ENCODE measurements at regions not wholly inside any gene's neighbourhood (a gene's known extent, or its start where the extent isn't known, plus 50 kb on each side); places are given as distances from the start of the nearest gene placed in this dataset.

DNA sequence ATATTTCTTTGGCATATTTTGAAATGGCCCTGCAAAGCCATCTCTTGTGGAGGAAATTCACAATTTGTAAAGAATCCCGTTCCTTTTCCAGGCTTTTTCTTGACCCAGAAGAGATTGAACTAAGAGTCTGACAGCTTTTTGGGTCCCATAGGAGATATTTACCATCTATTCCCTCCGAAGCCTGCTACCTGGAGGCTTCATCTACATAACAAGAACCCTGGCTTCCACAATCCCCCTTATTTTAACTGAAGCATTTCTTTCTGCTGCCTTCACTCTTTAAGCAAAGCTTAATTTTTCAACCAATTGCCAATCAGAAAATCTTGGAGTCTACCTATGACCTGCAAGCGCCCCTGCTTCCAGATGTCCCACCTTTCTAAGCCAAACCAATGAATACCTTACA is 248.1 kb upstream of the GADL1 start:
- ChIA-PET CTCF (no interaction called here), POLR2A (no interaction called here), RAD21 (ENCODE audit: low non-redundant PET in 1 of 2, low total read pairs in 2 of 2, uncharacterized antibody in 2 of 2, unreplicated experiment in 2 of 2) (interaction anchor here in 1 of 2 experiments (0.7 kb wide), 1 partner anchor 1012 kb away, joined by 3 read pairs; no protein-coding TSS in a partner anchor)
- Histone ChIP-seq H3K9ac (ENCODE audit: low read length) (no peak overlapping the region), H3K27me3 (ENCODE audit: insufficient read depth, low read length) (no peaks in the 10 kb centered on the region), H4K20me1 (ENCODE audit: insufficient read depth) (no peaks in the 10 kb centered on the region), H3K4me1 (ENCODE audit: control insufficient read depth in 1 of 2, insufficient read depth in 2 of 2, low read length in 2 of 2) (no peaks in the 10 kb centered on the region; a peak in 1 of 4 replicates), H3K79me2 (ENCODE audit: insufficient read depth, low read length) (no peaks in the 10 kb centered on the region), H3K9me2 (ENCODE audit: insufficient read depth) (no peaks in the 10 kb centered on the region), H2AFZ (ENCODE audit: low read depth, low read length, poor library complexity, severe bottlenecking) (no peak overlapping the region), H3K27ac (ENCODE audit: low read depth, low read length) (no peak overlapping the region), H3K4me2 (ENCODE audit: low read length) (no peak overlapping the region), H3K36me3 (ENCODE audit: control insufficient read depth in 1 of 2, insufficient read depth in 2 of 2, low read length in 2 of 2) (no peaks in the 10 kb centered on the region), H3K4me3 (replicated peaks in 1 of 2; ENCODE audit: low read depth in 1 of 2, low read length in 2 of 2) (no peak overlapping the region), H3K9me3 (ENCODE audit: control insufficient read depth in 1 of 2, insufficient read depth in 1 of 2, low read depth in 1 of 2, low read length in 2 of 2) (peaks cover 0 to 2% of the 10 kb centered on the region in 2 experiments; a peak in 1 of 4 replicates)
- ATAC-seq (no peak), DNase-seq (ENCODE audit: low read depth, low spot score) (no peak)
- no peak for TF ChIP-seq EZH2 (IDR thresholded peaks at IDR 0.05)
- TF ChIP-seq, protein P1, sequence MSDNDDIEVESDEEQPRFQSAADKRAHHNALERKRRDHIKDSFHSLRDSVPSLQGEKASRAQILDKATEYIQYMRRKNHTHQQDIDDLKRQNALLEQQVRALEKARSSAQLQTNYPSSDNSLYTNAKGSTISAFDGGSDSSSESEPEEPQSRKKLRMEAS (IDR thresholded peaks at IDR 0.05) = no peak
- TF ChIP-seq RAD21 (IDR thresholded peaks at IDR 0.05; ENCODE audit: low read depth) = no peak
- no peak for TF ChIP-seq YY1 (IDR thresholded peaks at IDR 0.05; ENCODE audit: extremely low read depth, insufficient replicate concordance, low read depth, low read length)
- TF ChIP-seq, protein P2, sequence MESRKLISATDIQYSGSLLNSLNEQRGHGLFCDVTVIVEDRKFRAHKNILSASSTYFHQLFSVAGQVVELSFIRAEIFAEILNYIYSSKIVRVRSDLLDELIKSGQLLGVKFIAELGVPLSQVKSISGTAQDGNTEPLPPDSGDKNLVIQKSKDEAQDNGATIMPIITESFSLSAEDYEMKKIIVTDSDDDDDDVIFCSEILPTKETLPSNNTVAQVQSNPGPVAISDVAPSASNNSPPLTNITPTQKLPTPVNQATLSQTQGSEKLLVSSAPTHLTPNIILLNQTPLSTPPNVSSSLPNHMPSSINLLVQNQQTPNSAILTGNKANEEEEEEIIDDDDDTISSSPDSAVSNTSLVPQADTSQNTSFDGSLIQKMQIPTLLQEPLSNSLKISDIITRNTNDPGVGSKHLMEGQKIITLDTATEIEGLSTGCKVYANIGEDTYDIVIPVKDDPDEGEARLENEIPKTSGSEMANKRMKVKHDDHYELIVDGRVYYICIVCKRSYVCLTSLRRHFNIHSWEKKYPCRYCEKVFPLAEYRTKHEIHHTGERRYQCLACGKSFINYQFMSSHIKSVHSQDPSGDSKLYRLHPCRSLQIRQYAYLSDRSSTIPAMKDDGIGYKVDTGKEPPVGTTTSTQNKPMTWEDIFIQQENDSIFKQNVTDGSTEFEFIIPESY (IDR thresholded peaks at IDR 0.05; ENCODE audit: extremely low read depth, insufficient replicate concordance, low read length) = no peak
- no peak for TF ChIP-seq TCF7L2 (IDR thresholded peaks at IDR 0.05; ENCODE audit: borderline replicate concordance, extremely low read depth, insufficient read depth, insufficient read length)
- no peak for TF ChIP-seq SIN3A (IDR thresholded peaks at IDR 0.05; ENCODE audit: low read depth)
- TF ChIP-seq SRF (IDR thresholded peaks at IDR 0.05; ENCODE audit: low read depth) = no peak
- TF ChIP-seq EGR1 (IDR thresholded peaks at IDR 0.05; ENCODE audit: low read depth) = no peak
- TF ChIP-seq, protein P3, sequence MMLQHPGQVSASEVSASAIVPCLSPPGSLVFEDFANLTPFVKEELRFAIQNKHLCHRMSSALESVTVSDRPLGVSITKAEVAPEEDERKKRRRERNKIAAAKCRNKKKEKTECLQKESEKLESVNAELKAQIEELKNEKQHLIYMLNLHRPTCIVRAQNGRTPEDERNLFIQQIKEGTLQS (IDR thresholded peaks at IDR 0.05) = no peak
- TF ChIP-seq, protein P4, sequence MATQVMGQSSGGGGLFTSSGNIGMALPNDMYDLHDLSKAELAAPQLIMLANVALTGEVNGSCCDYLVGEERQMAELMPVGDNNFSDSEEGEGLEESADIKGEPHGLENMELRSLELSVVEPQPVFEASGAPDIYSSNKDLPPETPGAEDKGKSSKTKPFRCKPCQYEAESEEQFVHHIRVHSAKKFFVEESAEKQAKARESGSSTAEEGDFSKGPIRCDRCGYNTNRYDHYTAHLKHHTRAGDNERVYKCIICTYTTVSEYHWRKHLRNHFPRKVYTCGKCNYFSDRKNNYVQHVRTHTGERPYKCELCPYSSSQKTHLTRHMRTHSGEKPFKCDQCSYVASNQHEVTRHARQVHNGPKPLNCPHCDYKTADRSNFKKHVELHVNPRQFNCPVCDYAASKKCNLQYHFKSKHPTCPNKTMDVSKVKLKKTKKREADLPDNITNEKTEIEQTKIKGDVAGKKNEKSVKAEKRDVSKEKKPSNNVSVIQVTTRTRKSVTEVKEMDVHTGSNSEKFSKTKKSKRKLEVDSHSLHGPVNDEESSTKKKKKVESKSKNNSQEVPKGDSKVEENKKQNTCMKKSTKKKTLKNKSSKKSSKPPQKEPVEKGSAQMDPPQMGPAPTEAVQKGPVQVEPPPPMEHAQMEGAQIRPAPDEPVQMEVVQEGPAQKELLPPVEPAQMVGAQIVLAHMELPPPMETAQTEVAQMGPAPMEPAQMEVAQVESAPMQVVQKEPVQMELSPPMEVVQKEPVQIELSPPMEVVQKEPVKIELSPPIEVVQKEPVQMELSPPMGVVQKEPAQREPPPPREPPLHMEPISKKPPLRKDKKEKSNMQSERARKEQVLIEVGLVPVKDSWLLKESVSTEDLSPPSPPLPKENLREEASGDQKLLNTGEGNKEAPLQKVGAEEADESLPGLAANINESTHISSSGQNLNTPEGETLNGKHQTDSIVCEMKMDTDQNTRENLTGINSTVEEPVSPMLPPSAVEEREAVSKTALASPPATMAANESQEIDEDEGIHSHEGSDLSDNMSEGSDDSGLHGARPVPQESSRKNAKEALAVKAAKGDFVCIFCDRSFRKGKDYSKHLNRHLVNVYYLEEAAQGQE (IDR thresholded peaks at IDR 0.05; ENCODE audit: low read depth) = no peak
- TF ChIP-seq SP1 (IDR thresholded peaks at IDR 0.05; ENCODE audit: low read depth) = no peak
- TF ChIP-seq ELF1 (IDR thresholded peaks at IDR 0.05; ENCODE audit: borderline replicate concordance, low read depth) = no peak
- TF ChIP-seq ZNF274 (IDR thresholded peaks at IDR 0.05; ENCODE audit: low read depth, low read length) = no peak
- TF ChIP-seq CBX3 (IDR thresholded peaks at IDR 0.05; ENCODE audit: low read depth) = no peak
- intact Hi-C loops (cut with micrococcal nuclease) = no loop called here
- no TSS peak for BruUV-seq (replicated peaks)

Data from HCT116 (cell line).